Activated naive CD8-positive, alpha-beta T cell treated with anti-CD3 and anti-CD28 coated beads, Interleukin-2, amount 10 ng/mL, durations not matched to agents 7 days and 5 days (primary cell): ENCODE measurements at regions not wholly inside any gene's neighbourhood (a gene's known extent, or its start where the extent isn't known, plus 50 kb on each side); places are given as distances from the start of the nearest gene placed in this dataset.

Source experiments
- ATAC-seq: fragments of 150-1000 bp; cut with Tn5 transposase; one replicate; pipeline ENCODE4 v1.10.0; 2021; ENCODE audit warnings: low read depth, moderate library complexity
- POLR2A ChIA-PET: fragments of 350-600 bp; sonication (Branson Sonifier 250); formaldehyde crosslinking; loops from one replicate; lab custom pipeline; 2021; ENCODE audit warnings: antibody characterized with exemption; lab: Charles Lee
- DNase-seq: peaks from one replicate; pipeline ENCODE4 v3.0.0; 2021
- H3K27ac Mint-ChIP-seq: one replicate; pipeline ENCODE4 v1.8.0; 2022; ENCODE audit warnings: mild to moderate bottlenecking, mixed read lengths
- H3K27me3 Mint-ChIP-seq: one replicate; pipeline ENCODE4 v1.8.0; 2022; ENCODE audit warnings: mild to moderate bottlenecking, moderate library complexity, mixed read lengths
- H3K36me3 Mint-ChIP-seq: one replicate; pipeline ENCODE4 v1.8.0; 2021; ENCODE audit warnings: mild to moderate bottlenecking, mixed read lengths
- H3K4me1 Mint-ChIP-seq: one replicate; pipeline ENCODE4 v1.8.0; 2021; ENCODE audit warnings: mixed read lengths
- H3K4me3 Mint-ChIP-seq: one replicate; pipeline ENCODE4 v1.8.0; 2022; ENCODE audit warnings: mild to moderate bottlenecking, moderate library complexity, mixed read lengths
- H3K9me3 Mint-ChIP-seq: one replicate; pipeline ENCODE4 v1.8.0; 2021; ENCODE audit warnings: mixed read lengths

DNA sequence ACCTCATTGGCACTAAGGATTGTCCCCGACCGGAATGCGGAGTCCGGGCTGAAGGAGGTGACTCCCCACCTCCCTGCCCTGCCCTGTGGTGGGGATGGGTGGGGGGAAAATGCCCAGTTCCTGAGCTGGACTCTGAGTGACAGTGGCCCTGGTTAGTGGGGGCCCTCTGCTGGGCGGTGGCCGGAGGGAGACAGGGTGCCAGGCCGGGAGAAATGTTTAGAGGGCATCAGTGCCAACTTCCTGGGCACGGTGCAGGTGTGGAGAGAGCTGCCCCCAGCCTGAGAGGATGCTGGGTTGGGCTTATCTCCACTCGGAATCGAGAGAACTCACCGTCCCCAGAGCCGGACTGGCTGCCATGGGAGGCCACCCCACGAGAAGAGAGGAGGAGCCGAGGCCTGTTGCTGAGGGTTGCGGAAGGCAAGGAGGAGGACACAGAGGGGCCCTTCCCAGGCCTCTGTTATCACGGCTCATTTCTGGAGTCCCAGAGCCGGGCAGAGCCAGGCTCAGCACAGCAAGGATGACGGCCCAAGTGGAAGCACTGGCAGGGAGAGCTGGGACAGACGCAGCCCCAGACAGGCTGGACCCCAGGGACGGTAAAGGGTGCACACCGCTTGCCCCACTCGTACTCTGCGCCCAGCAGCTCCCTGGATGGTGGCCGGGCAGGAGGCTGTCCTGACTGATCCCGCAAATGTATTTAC lies 156.7 kb downstream of the KIF26A start:
- peak; percentile 20 for DNase-seq
- POLR2A ChIA-PET: no interaction called here
- Mint-ChIP-seq H3K36me3 (no peaks in the 10 kb centered on the region), H3K27ac (no peak overlapping the region), H3K27me3 (no peaks in the 10 kb centered on the region), H3K4me1 (no peaks in the 10 kb centered on the region), H3K4me3 (no peak overlapping the region), H3K9me3 (no peaks in the 10 kb centered on the region)
- no peak for ATAC-seq

DNA sequence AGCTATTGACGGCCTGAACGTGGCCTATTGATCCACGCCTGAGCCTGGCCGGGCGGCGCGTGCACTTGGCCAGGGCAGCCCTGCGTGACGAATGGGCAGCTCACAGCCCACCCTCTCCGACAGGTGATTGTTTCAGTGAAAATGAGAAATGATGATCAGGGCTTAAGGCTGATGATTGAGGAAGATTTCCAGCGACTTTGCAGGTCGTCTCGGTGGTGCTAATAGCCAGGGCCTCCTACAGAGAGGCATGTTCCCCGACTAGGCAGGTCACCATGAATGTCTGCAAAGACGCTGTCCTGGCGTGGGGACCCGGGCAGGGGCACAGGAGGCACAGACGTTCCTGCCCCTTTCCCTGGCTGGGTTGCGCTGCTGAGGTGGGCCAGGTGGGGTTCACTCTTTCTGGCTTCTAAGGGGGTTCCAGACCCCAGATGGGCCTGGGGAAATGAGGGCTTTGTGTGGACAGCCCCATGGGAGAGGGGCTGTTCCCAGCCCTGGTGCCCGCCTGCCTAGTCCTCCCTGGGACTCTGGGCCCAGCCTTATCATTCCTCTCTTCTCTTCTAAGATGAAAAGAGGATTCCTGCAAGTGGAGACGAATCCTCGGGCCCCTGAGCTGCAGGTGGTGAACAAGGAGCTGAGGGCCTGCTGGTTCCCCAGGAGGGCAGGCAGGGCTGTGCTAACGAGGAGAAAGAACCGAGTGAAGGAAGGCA lies 157.4 kb downstream of the KIF26A start:
- H3K27ac Mint-ChIP-seq: no peak overlapping the region
- H3K4me1 Mint-ChIP-seq: no peaks in the 10 kb centered on the region
- no peaks in the 10 kb centered on the region for H3K9me3 Mint-ChIP-seq
- H3K36me3 Mint-ChIP-seq: no peaks in the 10 kb centered on the region
- no peak for ATAC-seq
- H3K27me3 Mint-ChIP-seq: no peaks in the 10 kb centered on the region
- DNase-seq: peak; percentile 16
- POLR2A ChIA-PET: no interaction called here
- no peak overlapping the region for H3K4me3 Mint-ChIP-seq

DNA sequence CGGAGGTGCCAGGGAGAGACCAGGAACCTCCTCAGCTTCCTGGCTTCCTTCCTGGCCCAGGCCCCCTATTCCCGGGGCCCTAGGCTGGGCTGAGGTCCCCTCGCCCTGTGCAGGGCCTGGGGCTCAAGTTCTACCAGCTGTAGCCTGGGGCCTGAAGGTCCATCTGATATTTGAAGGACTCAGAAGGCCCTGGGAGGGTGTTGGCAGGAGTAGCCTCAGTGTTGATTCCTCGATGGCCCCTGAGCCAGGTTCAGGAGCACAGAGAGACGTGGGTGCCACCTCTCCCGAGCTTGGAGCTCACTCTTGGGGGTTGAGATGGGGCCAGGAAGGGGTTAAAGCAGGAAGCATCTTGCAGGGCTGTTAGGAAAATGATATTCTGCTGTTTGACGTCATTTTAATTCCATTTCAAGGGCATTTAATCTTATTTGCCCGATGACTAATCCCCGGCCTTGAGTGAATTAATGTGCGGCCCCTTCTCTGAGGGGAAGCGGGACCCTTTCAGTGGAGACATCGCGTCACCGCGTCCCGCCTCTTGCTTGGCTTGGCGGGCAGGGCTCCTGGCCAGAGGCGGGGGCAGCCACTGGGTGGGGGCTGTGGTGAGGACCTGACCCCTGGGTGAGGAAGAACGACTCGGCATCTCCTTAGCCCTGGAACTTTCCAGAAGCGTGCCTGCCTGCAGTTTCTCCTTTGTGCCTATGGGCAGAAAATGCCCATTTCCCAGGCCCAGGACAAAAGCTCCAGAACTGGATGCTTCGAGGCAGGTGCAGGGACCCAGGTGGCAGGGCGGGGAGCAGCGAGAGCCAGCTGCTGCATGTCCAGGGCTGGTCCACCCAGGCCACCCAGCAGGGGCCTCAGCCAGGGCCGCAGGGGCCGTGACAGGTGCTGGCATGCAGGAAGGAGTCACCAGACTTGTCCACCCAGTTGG lies 158.3 kb downstream of the KIF26A start:
- Mint-ChIP-seq H3K4me1 (no peaks in the 10 kb centered on the region), H3K36me3 (peaks cover 3% of the 10 kb centered on the region), H3K4me3 (no peak overlapping the region), H3K27ac (no peak overlapping the region), H3K9me3 (peaks cover 4% of the 10 kb centered on the region), H3K27me3 (no peaks in the 10 kb centered on the region)
- DNase-seq (peak; percentile 10), ATAC-seq (no peak)
- POLR2A ChIA-PET: no interaction called here

DNA sequence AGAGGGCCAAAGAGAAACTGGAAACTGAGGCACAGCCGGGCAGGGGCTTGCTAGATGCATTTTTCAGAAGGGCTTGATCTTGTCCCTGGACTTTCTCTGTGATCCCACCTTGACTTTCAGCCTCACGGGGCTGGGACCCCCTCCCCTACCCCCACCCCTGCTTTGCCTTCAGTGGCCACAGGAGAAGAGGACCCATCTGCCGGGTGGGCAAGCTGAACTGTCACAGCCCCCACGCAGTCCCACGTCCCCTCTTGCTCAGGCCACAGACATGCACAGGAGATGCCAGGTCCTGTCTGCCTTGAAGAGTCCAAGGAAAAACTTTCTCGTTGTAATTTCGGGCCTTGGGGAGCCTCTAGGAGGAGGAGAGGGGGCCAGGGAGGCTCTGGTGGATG lies 158.9 kb downstream of the KIF26A start:
- no peak for DNase-seq

DNA sequence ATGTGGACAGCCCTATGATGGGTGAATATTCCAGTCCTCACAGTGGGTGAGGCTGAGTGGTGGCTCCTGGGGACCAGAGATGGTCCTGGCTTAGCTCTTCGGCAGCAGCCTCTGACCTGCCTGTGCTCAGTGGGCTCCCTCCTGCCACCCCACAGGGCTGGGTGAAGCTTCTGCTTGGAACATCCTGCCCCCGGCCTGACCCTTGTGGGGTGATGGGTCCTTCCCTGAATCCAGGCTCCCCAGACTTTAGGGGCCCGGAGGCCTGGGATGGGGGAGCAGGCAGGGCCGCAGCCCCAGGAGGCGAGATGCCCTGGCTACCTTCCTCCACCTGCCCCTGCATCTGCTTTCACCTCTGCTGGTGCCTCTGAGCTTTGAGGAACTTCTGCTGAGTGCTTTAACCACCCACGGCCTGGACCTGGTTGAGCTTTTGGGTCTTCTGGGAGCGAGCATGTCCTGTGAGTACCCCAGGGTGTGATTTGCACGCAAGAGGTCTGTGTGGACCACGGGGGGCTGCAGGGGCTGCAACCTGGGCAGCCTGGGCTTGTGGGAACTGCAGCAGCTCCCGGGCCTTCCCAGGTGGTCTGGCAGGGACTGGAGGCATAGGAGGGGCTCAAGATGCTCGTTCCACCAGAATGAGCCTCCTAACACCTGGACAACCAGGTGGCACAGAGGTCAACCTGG lies 159.5 kb downstream of the KIF26A start:
- peaks cover 3% of the 10 kb centered on the region for H3K36me3 Mint-ChIP-seq
- no peak overlapping the region for H3K27ac Mint-ChIP-seq
- H3K4me3 Mint-ChIP-seq: no peak overlapping the region
- H3K9me3 Mint-ChIP-seq: peaks cover 4% of the 10 kb centered on the region
- DNase-seq (no peak), ATAC-seq (no peak)
- no peaks in the 10 kb centered on the region for H3K4me1 Mint-ChIP-seq
- POLR2A ChIA-PET: no interaction called here
- H3K27me3 Mint-ChIP-seq: no peaks in the 10 kb centered on the region

More for the DNA sequence above, 158.9 kb downstream of the KIF26A start:
- H3K9me3 Mint-ChIP-seq: peaks cover 4% of the 10 kb centered on the region
- no peak overlapping the region for H3K4me3 Mint-ChIP-seq
- ATAC-seq: no peak
- POLR2A ChIA-PET: no interaction called here
- peaks cover 3% of the 10 kb centered on the region for H3K36me3 Mint-ChIP-seq
- no peaks in the 10 kb centered on the region for H3K27me3 Mint-ChIP-seq
- no peaks in the 10 kb centered on the region for H3K4me1 Mint-ChIP-seq
- no peak overlapping the region for H3K27ac Mint-ChIP-seq

DNA sequence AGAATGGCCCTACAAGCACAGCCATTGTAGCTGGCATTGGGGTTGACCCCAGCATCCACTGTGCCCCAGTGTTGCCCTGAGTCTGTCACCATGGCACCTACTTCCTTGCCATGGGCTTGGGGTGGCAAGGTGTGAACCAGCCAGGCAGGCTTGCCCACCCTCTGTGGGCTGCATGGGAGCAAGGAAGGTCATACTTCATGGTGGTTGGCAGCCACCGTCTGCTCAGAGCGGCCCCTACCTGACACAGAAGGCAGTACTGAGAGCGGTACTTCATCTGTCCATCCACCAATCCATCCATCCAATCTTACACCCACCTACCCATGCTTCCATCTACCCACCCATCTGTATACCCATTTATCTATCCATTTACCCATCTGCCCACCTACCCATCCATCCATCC lies 160.1 kb downstream of the KIF26A start:
- no peak for ATAC-seq
- POLR2A ChIA-PET: no interaction called here
- H3K4me1 Mint-ChIP-seq: no peaks in the 10 kb centered on the region
- DNase-seq: no peak
- H3K9me3 Mint-ChIP-seq: peaks cover 4% of the 10 kb centered on the region
- peaks cover 3% of the 10 kb centered on the region for H3K36me3 Mint-ChIP-seq
- H3K27ac Mint-ChIP-seq: no peak overlapping the region
- no peak overlapping the region for H3K4me3 Mint-ChIP-seq
- no peaks in the 10 kb centered on the region for H3K27me3 Mint-ChIP-seq

DNA sequence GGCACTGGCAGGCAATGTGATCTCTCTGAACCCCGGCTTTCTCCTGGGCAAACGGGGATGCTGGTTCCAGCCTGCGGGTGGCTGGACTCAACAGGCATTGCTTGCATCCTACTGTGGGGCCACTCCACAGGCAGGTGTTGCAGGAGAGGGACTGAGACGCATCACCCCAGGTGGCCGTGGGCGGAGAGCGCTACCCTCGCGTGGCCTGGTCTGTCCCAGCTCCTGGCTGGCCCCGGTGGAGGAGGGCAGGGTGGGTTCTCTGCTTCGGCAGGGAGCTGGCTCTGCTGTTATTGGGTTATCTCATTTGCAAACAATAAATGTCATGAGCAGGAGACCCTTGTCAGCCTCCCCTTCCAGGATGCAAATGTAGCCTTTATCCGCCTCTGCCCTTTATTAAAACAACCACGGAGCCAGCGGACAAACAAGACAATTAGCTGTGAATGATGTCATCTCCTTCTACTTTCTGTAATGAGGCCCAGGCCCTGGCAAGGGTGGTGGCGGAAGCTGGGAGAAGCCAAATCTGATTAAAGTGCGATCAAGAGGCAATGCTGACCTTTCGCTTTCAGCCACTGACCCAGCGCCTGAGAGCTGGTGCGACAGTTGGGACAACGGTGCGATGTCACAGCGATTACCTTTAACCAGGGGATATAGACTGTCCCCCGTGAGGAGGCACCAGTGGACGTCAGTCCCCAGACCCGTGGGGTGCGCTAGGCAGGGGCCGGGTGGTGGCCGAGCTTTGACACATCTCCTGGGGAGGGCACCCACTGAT lies 161.8 kb downstream of the KIF26A start:
- POLR2A ChIA-PET: no interaction called here
- peaks cover 4% of the 10 kb centered on the region for H3K9me3 Mint-ChIP-seq
- DNase-seq: no peak
- H3K27me3 Mint-ChIP-seq: no peaks in the 10 kb centered on the region
- H3K4me1 Mint-ChIP-seq: no peaks in the 10 kb centered on the region
- H3K27ac Mint-ChIP-seq: no peak overlapping the region
- no peak for ATAC-seq
- H3K36me3 Mint-ChIP-seq: peaks cover 3% of the 10 kb centered on the region
- H3K4me3 Mint-ChIP-seq: no peak overlapping the region

DNA sequence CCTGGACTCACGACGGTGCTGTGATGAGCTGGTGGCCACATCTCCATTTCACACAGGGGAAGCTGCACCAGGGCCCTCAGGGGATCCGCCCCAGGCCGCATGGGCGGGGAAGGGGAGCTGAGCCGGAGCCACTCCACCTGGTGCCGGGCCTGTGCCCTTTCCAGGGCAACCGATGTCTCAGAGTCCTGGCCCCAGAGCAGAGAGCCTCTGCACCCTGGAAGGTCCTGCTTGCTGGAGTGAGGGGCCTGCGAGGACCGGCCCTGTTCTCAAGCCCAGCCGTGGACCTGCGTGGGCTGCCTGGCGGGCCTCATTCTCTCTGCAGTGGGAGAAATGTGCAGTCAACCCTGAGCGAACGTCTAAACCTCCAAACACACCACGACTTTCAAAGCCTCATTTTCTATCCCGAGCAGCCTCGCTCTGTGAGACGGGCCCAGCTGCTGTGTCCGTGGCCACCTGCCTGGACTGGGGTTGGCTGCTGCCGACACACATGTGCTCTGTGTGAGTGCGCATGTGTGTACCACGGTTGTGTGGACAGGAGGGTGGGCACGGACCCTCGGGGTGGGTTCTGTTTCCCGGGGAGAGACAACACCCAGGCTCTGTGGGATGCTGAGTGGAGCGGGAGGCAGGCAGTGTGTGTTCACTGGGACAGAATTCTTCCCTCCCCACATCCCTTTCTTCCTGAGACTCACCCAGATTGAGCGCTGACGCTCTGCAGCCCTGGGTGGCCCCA lies 163.5 kb downstream of the KIF26A start:
- POLR2A ChIA-PET: no interaction called here
- H3K27me3 Mint-ChIP-seq: no peaks in the 10 kb centered on the region
- DNase-seq (no peak), ATAC-seq (no peak)
- peaks cover 4% of the 10 kb centered on the region for H3K9me3 Mint-ChIP-seq
- H3K27ac Mint-ChIP-seq: peak overlapping the region; percentile 84
- H3K4me3 Mint-ChIP-seq: no peak overlapping the region
- no peaks in the 10 kb centered on the region for H3K4me1 Mint-ChIP-seq
- H3K36me3 Mint-ChIP-seq: peaks cover 3% of the 10 kb centered on the region

DNA sequence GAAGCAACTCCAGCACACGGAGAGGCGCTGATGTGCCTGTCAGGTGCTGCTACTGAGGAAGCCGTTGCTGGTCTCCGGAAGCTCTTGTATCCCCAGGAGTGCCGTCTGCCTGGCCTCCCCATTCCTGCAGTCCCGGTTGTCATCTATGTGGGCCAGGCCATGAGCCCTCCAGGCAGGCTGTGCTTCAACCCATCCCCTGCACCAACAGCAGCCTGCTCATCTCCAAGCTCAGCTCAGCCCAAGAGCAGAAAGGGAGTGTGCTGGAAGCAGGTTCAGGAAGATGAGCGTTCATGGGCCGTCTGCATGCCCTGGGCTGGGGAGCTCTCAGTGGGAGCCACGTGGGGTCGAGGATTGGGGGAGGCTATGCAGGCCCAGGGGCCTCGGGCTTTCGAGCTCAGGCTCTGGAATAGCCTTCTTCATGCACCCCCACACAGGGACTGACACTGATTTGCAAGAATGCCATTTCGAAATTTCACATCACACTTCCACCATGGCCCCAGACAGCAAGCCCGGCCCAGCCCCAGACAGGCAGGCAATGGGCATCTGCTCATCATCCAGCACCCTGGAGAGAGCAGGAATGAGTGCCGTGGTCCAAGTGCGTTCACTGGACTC lies 164.5 kb downstream of the KIF26A start:
- DNase-seq (no peak), ATAC-seq (no peak)
- H3K9me3 Mint-ChIP-seq: peaks cover 4% of the 10 kb centered on the region
- POLR2A ChIA-PET: no interaction called here
- peaks cover 3% of the 10 kb centered on the region for H3K36me3 Mint-ChIP-seq
- no peaks in the 10 kb centered on the region for H3K4me1 Mint-ChIP-seq
- H3K4me3 Mint-ChIP-seq: no peak overlapping the region
- no peak overlapping the region for H3K27ac Mint-ChIP-seq
- H3K27me3 Mint-ChIP-seq: no peaks in the 10 kb centered on the region

DNA sequence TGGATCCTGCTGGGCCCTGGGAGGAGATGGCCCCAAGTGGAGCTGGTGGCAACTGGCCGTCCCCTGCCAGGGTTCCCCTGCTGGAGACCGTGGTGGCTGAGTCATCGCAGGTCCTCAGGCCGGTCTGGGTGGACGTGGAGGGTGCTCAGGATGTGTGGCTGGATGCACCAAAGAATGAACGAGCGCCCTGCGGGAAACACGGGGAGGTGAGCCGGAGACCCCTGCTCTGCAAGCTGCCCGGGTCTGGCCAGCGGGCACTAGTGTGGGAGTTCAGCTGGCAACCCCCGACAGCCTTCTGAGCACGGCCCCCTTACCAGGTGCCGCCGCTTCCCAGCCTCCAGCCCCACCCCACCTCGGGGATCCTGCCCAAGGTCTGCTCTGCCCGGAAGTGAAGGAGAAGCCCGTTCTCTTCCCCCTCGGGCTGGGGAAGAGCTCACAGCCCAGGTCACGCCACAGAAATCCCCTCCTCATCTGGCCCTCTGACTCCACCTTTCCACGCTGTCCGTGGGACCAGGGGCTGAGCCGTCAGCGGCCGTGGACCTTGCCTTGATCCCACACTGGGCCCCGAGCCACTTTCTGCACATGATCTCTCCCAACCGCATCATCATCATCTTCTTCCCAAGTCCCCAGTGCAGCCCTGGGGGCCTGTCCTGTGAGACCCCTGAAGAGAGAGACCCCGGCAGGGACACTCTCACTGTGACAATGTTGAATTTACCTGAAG lies 165.5 kb downstream of the KIF26A start:
- peaks cover 3% of the 10 kb centered on the region for H3K36me3 Mint-ChIP-seq
- H3K4me3 Mint-ChIP-seq: no peak overlapping the region
- POLR2A ChIA-PET: no interaction called here
- peaks cover 4% of the 10 kb centered on the region for H3K9me3 Mint-ChIP-seq
- no peak for DNase-seq
- H3K4me1 Mint-ChIP-seq: no peaks in the 10 kb centered on the region
- H3K27ac Mint-ChIP-seq: no peak overlapping the region
- no peaks in the 10 kb centered on the region for H3K27me3 Mint-ChIP-seq
- no peak for ATAC-seq

DNA sequence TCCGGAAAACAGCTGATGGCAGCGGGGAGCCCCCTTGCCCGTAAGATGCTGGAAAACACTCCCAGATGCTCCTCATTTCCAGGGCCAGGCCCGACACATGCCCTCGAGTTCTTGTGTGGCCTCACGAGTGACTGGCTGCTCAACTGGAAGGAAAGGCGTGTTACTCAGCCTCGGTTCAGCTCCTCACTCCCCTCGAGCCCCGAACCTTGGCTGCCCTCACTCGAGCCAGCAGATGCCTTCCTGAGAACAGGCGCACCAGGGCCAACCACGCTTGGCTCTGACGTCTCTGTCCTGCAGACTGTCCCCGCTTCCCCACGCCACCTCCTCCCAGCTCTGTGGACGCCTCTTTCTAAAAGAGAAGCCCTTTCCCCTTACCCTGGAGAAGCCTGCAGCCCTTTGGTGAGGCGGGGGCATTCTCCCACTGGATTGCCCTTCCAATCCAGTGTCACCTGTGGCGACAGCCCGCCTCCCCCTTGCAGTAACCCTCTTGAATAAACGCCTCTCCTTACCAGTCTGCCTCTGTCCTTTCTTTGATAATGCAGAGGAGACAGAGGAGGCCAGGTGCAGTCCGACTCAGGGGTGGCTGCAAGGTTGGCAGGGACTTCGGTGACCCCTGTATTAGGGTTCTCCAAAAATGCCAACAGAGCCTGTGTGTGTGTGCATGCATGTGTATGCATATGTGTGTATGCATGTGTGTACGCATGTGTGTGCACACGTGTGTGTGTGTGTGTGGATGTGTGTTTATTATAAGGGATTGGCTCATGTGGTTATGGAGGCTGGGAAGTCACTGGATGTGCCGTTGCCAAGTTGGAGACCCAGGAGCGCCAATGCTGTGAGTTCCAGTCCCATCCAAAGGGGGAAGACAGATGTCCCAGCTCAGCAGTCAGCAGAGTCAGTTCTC lies 166.3 kb downstream of the KIF26A start:
- POLR2A ChIA-PET: no interaction called here
- peaks cover 3% of the 10 kb centered on the region for H3K36me3 Mint-ChIP-seq
- no peaks in the 10 kb centered on the region for H3K4me1 Mint-ChIP-seq
- no peak overlapping the region for H3K4me3 Mint-ChIP-seq
- no peak for ATAC-seq
- DNase-seq: no peak
- no peaks in the 10 kb centered on the region for H3K27me3 Mint-ChIP-seq
- no peak overlapping the region for H3K27ac Mint-ChIP-seq
- H3K9me3 Mint-ChIP-seq: peaks cover 4% of the 10 kb centered on the region
